Stimulated activated CD8-positive, alpha-beta memory T cell treated with anti-CD3 and anti-CD28 coated beads, Interleukin-2, amount 100 ng/mL, for 1 hour (primary cell): ENCODE measurements at regions not wholly inside any gene's neighbourhood (a gene's known extent, or its start where the extent isn't known, plus 50 kb on each side); places are given as distances from the start of the nearest gene placed in this dataset.
"Not testable (repeated sequence)": the region's sequence is repeated elsewhere in the genome, so short reads cannot be mapped to it uniquely, and the experiment has no call there.

Source experiments
- DNase-seq, 2 donors: peaks; one replicate each; pipeline ENCODE4 v3.0.0-alpha.2; 2020; ENCODE audit warnings: low read depth in 2 of 2

DNA sequence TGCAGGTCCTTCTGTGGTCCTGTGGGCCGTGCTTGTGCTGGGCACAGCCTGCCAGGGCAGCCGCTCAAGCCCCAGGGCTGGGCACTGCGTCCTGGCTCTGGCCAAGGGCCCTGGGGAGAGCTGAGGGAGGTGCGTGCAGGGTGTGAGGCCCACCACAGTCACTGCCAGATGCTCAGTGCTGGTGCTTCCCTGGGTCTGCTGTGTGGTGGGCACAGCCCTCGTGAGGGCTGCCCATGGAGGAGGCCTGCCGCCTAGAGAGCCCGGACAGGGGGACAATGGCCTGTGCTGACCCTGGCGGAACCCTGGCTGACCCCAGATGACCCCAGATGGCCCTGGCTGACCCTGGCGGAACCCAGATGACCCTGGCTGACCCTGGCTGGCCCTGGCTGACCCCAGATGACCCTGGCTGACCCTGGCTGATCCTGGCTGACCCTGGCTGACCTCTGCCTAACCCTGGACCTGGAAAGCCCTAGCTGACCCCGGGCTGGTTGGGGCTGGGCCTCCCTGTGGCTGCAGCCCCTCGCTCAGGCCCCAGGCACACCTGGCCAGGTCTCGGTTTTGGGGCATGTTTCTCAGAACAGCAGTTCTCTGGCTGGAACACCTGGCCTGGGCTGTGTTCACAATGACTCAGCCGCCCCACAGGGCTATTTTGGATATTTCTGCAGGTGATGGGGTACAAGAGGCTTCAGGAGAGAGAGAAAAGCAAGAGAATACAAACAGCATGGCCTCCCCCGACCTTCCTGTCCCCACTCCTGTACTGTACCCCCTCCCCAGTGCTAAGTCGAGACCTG is 55.4 kb downstream of the TMEM121 start:
- no peak for DNase-seq

DNA sequence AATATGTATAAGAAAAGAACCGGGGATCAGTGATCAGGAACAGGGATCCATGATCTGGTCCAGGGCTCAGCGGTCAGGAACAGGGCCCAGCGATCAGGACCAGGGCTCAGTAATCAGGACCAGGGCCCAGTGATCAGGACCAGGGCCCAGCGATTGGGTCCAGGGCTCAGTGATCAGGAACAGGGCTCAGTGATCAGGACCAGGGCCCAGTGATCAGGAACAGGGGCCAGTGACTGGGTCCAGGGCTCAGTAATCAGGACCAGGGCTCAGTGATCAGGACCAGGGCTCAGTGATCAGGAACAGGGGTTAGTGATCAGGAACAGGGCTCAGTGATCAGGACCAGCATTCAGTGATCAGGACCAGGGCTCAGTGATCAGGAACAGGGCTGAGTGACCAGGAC is 56.3 kb downstream of the TMEM121 start:
- no peak for DNase-seq

DNA sequence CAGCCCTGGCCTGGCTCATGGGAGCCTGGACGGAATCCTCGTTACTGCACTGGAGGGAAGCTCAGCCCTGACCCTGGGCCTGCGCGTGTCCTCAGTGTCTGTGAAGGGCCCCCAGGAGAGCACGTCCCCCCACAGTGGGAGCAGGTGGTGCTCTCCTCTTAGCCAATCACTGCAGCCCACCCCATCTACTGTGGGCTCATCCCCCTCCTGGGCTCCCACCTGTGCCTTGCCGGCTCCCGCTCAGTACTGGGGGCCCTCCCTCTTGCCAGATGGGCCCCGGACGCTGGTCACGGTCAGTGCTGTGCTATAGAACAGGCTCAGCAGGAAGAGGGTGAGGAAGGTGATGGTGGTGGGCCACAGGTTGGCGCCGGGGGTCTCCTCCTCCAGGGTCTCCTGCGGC is 57.5 kb downstream of the TMEM121 start:
- not testable (repeated sequence) for DNase-seq

DNA sequence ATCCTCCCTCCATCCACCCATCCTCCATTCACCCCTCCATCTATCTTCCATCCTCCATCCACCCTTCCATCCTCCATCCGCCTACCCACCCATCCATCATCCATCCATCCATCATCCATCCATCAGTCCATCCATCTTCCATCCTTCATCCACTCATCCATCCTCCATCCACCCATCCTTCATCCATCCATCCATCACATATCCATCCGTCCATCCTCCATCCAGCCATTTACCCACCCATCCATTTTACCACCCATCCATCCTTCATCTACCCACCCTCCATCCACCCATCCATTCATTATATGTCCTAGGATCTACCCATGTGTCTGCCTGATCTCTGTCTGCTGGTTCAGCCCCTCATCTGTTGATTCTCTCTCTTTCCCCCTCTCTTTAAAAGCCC is 58.9 kb downstream of the TMEM121 start:
- not testable (repeated sequence) for DNase-seq

DNA sequence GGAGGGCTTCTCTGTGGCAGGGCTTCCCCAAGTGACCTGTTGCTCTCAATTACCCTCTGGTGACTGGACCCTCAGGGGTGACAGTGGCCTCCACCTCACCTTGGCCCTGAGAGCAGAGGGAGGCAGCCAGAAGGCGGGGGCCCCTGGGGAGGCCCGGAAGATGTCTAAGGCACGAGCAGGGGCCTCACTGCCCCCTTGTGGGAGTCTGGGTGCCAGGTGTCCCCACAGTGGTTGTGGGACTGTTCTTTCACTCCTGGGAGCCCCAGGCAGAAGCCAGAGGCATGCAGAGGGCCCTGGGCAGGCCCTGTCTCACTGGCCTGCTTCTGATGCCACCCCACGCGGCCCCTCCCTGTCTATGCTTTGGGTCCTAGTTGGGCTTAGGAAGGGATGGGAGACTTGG is 59.3 kb downstream of the TMEM121 start:
- DNase-seq: not testable (repeated sequence)

DNA sequence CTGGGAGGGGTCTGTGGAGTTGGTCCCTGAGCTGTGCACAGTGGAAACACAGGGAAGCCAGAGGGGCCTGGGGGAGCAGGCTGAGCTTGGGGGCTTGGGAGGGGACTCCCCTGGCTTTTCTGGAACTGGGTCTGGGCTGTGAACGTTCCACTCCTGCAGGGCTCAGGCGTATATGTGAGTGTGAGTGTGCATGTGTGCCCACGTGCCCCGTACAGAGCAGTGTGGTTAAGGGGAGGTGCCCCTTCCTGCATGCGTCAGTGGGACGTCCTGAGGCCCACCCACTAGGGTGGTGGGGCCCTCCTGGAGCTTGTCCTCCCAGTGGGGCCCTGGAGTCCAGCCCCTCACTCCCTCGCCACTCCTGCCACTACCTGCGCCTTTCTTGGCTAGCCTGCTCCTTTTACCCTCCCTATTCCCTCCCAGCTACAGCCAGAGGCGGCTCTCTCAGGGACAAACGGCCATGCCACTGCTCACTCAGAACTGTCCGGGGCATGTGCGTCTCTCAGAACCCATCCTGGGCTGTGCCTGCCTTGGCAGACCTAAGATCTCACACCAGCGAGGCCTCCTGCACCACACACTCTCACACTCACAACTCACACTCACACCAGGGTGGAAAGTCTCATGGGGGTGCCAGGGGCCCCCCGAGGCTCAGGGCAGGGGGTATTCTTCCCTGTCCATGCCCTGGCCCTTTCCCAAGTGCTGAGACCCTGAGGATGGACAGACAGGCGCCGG is 59.9 kb downstream of the TMEM121 start:
- not testable (repeated sequence) for DNase-seq

DNA sequence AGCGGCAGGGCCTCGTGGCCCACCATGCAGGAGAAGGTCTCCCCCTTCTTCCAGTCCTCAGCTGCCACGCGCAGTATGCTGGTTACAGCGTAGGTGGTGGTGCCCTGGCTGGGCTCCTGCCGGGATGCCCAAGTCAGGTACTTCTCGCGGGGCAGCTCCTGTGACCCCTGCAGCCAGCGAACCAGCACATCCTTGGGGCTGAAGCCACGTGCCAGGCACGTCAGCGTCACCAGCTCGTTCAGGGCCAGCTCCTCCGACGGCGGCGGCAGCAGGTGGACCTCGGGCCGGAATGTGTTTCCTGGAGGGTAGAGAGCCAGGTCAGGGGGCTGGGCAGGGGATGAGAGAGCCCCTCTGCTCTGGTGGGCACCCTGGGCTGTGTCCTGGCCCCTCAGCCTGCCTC is 60.7 kb downstream of the TMEM121 start:
- DNase-seq: not testable (repeated sequence)

DNA sequence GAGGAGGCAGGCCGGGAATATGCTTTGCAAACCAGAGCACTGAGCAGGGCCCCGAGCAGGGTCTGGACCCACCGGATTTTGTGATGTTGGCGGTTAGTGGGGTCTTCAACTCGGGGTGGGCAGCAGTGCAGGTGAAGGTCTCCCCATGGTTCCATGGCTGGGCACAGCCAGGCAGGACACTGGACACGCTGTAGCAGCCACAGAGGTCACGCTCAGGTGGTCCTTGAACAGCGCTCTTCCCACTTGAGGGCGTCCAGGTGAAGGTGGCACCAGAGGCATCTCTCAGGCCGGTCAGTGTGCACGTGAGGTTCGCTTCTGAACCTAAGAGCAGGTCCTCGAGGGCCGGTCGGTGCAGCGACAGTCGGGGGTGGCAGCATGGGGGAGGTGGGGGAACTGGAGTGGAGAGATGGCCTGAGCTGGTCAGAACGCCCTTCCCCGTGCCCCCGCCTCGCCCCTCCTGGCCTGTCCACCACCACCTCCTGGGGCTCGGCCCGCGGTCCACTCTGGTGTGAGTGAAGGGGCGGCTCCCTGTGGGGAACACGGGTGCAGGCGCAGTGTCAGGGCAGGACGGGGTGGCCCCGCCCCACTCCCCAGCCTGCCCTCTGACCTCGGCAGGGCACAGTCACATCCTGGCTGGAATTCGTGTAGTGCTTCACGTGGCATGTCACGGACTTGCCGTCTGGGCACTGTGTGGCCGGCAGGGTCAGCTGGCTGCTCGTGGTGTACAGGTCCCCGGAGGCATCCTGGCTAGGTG is 61.3 kb downstream of the TMEM121 start:
- not testable (repeated sequence) for DNase-seq

DNA sequence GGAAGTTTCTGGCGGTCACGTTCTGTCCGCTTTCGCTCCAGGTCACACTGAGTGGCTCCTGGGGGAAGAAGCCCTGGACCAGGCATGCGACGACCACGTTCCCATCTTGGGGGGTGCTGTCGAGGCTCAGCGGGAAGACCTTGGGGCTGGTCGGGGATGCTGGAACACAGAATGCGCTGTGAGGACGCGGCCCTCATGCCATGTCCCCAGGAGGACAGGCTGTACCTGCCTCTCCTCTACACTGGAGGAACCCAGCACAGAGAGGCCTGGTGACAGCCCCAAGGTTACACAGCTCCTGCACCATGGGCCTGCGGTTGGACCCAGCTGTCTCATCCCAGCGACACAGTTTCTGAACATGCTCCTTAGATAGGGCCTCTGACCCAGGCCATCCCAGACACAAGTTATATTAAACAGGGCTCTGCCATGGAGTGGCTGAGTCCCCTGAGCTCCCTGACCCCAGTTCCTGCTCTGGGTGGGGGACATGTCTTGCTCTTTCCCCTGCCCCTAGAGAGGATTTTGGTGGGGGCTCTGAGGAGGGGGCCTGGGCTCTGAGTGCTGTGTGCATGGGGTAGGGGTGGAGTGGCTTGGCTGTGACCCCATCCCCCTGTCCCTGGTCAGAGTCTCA is 62.0 kb downstream of the TMEM121 start:
- DNase-seq: no peak

DNA sequence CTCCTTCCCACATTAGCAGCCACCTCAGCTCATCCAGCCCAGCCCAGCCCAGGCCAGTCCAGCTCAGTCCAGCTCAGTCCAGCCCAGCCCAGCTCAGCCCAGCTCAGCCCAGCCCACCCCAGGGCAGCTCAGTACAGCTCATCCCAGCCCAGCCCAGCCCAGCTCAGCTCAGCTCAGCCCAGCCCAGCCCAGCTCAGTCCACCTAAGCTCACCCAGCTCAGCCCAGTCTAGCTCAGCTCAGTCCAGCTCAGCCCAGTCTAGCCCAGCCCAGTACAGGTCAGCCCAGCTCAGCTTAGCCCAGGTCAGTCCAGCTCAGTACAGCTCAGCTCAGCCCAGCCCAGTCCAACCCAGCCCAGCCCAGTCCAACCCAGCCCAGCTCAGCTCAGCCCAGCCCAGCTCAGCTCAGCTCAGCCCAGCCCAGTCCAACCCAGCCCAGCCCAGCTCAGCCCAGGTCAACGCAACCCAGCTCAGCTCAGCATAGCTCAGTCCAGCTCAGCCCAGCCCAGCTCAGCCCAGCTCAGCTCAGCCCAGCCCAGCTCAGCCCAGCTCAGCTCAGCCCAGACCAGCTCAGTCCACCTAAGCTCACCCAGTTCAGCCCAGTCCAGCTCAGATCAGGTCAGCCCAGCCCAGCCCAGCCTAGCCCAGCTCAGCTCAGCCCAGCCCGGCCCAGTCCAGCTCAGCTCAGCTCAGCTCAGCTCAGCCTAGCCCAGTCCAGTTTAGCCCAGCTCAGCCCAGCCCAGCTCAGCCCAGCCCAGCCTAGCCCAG is 63.0 kb downstream of the TMEM121 start:
- no peak for DNase-seq

DNA sequence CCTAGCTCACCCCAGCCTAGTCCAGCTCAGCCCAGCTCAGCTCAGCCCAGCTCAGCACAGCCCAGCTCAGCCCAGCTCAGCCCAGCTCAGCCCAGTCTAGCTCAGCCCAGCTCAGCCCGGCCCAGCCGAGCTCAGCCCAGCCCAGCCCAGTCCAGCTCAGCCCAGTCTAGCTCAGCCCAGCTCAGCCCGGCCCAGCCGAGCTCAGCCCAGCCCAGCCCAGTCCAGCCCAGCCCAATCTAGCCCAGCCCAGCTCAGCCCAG is 63.5 kb downstream of the TMEM121 start:
- DNase-seq: not testable (repeated sequence)

DNA sequence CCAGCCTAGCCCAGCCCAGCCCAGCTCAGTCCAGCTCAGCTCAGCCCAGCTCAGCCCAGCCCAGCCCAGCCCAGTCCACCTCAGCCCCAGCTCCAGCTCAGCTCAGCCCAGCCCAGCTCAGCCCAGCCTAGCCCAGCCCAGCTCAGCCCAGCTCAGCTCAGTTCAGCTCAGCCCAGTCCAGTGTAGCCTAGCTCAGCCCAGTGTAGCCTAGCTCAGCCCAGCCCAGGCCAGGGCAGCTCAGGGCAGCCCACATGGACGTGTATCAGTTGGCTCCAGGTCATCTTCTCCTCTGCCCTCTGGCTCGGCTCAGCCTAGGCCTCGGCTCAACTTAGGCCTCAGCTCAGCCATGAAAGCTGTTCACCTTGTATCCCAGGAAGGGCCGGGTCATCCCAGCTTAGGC is 64.7 kb downstream of the TMEM121 start:
- DNase-seq: no peak

DNA sequence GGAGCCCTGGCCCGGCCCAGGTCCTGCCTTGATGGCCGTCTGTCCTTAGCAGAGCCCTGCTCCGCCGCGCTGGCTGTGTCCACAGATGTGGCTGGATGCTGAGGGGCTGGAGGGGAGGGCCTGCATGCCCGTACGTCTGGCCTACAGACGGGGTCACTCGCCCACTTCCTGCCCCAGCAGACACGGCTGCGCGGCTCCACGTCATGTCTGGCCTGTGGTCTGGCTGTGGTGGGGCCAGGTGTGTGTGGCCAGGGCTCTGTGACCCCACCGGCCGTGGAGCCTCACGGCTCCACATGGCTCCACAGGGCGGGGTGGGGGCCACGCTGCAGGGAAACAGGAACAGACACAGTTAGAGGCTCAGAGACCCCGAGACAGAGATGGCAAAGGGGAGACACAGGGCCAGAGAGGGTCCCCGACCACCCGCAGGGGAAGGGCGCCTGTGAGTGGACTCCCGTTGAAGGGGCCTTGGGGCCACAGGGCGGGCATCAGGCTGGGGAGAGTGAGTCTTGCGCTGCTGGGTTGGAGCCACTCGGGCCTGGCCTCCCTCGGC is 65.5 kb downstream of the TMEM121 start:
- DNase-seq: not testable (repeated sequence)

DNA sequence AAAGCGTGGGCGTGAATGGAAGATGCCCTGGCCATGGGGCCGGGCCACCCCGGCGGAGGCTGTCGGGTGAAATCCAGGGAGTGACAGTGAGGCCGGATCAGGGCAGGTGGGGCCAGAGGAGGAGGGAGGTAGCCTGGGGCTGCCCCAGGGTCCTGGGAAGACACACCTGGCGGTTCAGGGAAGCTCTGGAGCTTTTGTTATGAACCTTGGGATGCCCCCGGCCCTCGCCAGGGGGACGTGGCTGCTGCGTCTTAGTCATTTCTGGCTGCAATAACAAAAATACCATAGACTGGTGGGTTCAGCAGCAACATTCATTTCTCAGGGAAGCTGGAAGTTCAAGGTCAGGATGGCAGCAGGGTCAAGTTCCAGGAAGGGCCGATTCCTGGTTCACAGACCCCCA is 66.3 kb downstream of the TMEM121 start:
- DNase-seq: not testable (repeated sequence)

DNA sequence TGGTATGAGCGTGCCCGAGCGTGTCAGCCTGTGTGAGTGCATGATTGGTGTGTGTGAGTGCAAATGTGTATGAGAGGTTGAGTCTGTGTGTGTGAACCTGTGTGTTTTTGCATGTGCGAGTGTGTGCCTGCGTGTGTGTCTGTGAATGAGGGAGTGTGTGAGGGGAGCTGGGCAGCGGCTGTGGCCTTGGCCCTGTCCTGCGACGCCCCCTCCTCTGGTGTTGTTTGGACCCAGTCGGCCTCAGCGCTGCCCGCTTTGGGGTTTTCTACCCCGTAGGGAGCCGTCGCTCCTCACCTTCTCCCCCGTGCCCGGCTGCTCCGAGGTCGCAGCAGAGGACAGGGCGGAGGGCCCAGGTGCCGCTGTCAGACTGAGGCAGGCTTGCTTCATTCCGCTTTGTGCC is 69.0 kb downstream of the TMEM121 start:
- not testable (repeated sequence) for DNase-seq

DNA sequence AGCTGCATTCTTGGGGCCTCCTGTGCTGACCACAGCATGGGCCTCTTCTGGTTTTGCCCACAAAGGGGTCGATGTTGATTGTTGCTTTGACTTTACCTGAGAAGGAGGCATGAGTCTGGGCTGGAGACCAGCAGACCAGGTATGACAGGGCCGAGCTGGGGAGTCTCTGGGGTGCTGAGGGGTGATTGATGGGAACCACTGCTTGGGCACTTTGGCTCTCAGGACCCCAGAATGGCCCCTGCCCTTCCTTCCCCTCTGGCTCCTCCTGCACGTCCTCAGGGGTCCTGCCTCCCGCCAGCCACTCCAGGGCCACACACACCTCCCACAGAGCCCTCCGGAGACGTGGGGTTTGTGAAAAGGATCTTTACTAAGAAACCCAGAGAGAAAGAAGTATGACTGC is 70.0 kb downstream of the TMEM121 start:
- DNase-seq: not testable (repeated sequence)

DNA sequence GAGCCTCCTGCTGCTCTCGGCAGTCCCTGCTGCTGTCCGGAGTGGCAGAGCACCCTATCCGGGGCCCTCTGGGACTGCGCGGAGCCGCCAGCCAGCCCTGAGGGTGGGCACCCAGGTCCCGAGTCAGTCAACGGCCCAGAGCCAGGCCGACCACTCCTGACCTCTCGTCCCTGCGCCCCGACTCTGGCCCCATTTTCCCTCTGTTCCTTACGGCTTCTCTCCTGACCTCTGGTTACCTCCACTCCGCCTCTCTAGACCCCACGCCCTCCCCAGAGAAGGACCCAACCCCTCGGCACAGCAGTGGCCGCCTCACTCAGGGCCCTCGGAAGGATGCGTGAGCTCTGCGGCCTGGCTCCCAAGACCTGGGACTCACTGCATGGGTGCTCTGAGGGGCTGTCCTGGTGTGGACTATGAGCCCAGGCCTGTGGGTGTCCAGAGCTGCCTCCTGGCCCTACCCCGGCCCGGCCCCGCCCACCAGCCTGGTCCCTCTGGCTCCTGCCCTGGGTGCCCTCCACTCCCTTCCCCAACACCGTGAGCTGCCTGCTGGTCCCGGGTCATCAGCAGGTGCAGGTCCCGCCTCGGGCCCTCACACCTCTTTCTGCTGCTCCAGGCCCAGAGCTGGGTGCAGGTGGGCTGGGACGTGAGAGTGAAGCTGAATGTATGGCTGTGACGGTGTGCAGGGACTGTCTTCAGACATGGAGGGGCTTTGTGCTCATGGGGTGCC is 71.8 kb downstream of the TMEM121 start:
- DNase-seq: not testable (repeated sequence)

DNA sequence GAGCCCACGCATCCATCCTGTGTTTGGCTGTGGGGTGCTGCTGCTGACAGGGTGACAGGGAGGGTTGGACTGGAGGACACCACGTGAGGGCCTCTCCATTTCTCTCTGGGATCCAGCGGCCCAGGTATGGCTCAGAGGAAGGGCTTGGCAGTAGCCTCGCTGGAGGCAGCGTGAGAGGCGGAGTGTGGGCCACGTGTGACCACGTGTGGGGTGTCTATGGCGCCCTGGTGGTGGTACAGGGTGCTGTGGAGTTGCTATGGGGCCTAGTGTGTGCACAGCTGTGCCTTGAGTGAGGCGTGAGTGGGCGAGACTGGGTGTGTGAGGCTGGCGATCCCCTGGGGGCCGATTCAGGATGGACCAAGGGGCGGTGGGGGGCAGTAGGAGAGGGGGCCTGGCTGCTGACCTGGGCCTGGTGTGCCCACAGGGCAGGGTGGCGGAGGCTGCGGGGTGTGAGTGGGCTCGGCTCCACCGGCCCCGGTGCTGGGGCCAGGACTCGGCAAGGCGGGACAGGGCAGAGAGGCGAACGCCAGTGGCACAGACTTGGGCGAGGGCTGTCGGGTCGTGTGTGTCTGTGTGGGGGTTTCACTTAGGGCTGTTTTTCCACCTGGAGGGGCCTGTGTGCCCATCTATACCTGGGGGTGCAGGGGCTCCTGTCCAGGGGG is 72.7 kb downstream of the TMEM121 start:
- not testable (repeated sequence) for DNase-seq

DNA sequence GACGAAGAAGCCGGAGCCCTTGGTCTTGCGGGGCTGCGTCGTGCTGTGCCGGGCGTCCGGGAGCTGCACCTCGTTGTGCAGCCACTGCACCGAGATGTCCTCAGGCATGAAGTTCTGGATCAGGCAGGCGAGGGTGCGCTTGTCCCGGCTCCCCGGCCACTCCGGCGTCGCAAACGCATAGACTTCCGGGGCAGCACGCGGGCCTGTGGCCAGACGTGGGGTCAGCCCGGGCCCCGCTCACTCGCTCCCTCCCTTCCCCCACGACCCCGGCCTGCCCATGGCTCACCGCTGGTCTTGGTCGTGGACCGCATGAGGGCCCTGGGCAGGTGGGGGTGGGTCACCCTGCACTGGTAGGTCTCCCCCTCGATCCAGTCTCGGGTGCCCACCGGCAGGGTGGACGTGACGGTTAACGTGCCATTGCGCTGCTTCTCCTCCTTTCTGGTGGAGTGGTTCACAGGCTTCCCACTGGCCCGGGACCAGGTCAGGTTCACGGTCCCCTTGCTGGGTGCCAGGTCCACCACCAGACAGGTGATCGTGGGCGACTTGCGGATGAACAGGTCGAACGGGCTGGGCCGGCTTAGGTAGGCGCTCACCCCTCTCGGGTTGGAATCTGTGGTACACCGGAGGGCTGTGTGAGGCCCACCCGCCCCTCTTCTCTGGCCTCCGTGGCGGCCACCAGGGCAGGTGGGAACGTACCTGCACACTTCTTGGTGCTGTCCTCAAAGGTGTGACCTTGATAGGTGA is 74.0 kb downstream of the TMEM121 start:
- DNase-seq: not testable (repeated sequence)
